ENCODE measurements at regions not wholly inside any gene's neighbourhood (a gene's known extent, or its start where the extent isn't known, plus 50 kb on each side); places are given as distances from the start of the nearest gene placed in this dataset.
"Not testable (repeated sequence)": the region's sequence is repeated elsewhere in the genome, so short reads cannot be mapped to it uniquely, and the experiment has no call there.

DNA sequence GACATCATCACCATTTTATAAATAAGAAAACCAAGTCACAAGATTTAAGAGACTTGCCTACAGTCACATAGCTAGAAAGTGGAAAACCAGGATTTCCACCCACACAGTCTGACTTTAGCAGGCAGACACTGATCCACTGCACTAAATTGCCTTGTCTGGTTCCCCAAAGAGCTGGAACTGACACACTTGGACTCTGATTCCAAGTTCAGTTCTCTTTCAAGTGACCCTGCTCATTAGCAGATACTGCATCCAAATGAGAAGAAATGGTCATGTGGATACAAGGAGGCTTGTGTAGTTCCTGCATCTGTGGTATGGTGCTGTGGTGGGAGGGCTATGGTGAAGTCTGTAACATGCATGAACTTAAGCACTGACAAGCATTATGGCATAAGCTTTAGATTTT lies 180.1 kb upstream of the MKLN1 start:
- Mint-ChIP-seq H3K9me3 (no peaks in the 10 kb centered on the region), H3K4me1 (ENCODE audit: low read depth in 2 of 2) (no peaks in the 10 kb centered on the region), H3K27ac (no peak overlapping the region)

DNA sequence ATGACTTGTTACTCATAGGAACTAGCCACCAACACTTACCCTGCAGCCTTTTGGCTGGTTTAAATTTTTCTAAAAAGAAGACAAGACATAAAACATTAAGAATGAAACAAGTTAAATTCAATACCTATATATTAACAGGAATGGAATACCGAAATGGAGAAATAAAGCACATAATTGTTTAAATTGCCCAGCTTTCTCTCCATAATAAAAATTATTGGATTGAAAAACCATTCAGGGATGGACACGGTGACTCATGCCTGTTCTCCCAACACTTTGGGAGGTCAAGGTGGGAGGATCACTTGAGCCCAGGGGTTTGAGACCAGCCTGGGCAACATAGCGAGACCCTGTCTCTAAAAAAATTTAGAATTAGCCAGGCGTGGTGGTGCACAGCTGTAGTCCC lies 179.4 kb upstream of the MKLN1 start:
- ATAC-seq (replicated peaks) (no peak), DNase-seq (no peak)
- Mint-ChIP-seq H3K9me3 (no peaks in the 10 kb centered on the region), H3K36me3 (ENCODE audit: insufficient read depth) (no peaks in the 10 kb centered on the region), H3K27ac (no peak overlapping the region), H3K4me3 (no peak overlapping the region), H3K27me3 (no peaks in the 10 kb centered on the region), H3K4me1 (ENCODE audit: low read depth in 2 of 2) (no peaks in the 10 kb centered on the region)

More for the DNA sequence above, 180.1 kb upstream of the MKLN1 start:
- Mint-ChIP-seq H3K4me3 (no peak overlapping the region), H3K27me3 (no peaks in the 10 kb centered on the region), H3K36me3 (ENCODE audit: insufficient read depth) (no peaks in the 10 kb centered on the region)
- ATAC-seq (replicated peaks) (no peak), DNase-seq (no peak)

DNA sequence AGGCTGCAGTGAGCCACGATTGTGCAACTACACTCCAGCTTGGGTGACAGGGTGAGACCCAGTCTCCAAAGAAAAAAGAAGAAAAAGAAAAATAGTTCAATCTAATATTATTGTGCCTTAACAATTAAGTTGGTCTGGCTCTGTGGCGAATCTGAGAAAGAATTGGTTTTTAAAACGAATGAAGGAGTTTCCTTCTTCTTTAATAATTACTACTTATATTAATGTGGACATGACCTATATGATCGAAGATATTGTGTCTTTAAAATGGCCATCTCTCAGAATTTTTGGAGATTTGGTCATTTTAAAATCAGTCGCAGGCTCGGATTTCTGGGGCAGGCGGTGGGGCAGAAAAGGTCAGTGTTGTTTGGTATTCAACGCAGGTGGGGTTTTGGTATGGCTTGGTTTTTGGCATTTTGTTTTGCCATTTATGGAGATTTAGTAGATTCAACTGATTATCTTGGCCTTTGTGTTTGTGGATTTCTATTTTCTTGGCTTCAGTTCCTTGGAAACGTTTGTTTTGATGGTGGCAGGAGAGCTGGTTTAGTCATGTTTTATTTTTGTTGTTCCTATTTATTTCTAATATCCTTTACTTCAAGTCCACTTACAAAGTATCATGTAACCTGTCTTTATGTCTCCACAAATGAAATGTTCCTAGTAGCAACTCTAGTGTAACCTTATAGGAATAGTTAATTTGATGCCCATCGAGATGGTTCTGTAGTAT lies 178.8 kb upstream of the MKLN1 start:
- H3K36me3 Mint-ChIP-seq (ENCODE audit: insufficient read depth): no peaks in the 10 kb centered on the region
- no peak overlapping the region for H3K4me3 Mint-ChIP-seq
- DNase-seq (no peak), ATAC-seq (replicated peaks) (no peak)
- H3K27me3 Mint-ChIP-seq: no peaks in the 10 kb centered on the region
- no peak overlapping the region for H3K27ac Mint-ChIP-seq
- no peaks in the 10 kb centered on the region for H3K4me1 Mint-ChIP-seq (ENCODE audit: low read depth in 2 of 2)
- no peaks in the 10 kb centered on the region for H3K9me3 Mint-ChIP-seq

DNA sequence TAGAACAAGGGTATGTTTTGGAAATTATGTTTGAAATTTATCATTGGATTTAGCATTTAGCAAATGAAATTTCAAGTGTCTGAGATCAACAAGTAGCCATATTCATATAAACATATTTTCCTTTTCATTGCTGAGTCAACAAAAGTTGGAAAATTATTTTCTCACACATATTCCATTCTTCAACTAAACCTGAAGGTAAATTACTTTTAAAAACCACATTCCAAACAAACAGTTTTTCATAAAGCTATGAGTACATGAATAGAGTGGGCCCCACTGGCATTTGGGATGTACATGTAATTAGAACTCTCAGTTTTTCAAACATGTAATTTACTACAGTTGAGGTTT lies 178.3 kb upstream of the MKLN1 start:
- ATAC-seq (replicated peaks): no peak
- no peaks in the 10 kb centered on the region for H3K4me1 Mint-ChIP-seq (ENCODE audit: low read depth in 2 of 2)
- H3K27me3 Mint-ChIP-seq: no peaks in the 10 kb centered on the region
- no peak overlapping the region for H3K4me3 Mint-ChIP-seq
- no peaks in the 10 kb centered on the region for H3K9me3 Mint-ChIP-seq
- no peak for DNase-seq
- no peak overlapping the region for H3K27ac Mint-ChIP-seq
- H3K36me3 Mint-ChIP-seq (ENCODE audit: insufficient read depth): no peaks in the 10 kb centered on the region

DNA sequence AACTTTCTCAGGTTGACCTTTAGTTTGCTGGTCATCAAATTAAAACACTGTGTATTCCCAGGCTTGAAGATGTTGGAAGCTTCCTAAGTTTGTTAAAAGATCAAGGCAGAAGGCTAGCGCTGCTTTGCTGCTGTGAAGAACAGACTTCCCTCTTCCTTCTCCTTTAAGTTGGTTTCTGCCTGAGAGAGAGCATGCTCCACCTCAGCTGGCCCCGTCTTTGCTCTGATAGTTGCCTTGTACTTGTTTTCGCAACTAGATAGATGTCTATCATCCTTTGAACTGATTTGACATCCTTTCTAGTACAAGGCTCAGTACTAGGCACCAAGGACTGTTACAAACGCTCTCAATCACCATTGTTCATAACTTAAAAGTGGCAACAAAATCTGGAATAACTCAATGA lies 177.8 kb upstream of the MKLN1 start:
- ATAC-seq (replicated peaks) (no peak), DNase-seq (no peak)
- no peaks in the 10 kb centered on the region for H3K27me3 Mint-ChIP-seq
- no peak overlapping the region for H3K4me3 Mint-ChIP-seq
- H3K27ac Mint-ChIP-seq: no peak overlapping the region
- no peaks in the 10 kb centered on the region for H3K36me3 Mint-ChIP-seq (ENCODE audit: insufficient read depth)
- no peaks in the 10 kb centered on the region for H3K9me3 Mint-ChIP-seq
- H3K4me1 Mint-ChIP-seq (ENCODE audit: low read depth in 2 of 2): no peaks in the 10 kb centered on the region

DNA sequence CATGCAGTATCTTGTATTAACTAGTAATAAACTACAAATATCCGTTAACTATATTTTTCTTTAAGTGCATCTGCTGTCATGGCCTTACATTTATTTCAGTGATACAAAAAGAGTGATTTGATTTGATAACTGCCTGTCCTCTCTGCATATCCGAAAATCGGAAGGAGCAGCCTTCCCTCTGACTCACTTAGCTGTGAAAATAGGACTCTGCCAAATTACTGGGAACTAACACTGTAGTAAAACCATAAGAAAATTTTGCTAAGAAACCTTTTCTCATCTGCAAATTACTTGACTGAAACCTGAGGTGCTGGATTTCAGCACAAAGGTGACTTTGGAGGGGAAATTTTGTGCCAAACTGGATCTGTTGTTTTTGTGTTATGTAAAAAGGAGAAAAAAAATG lies 176.6 kb upstream of the MKLN1 start:
- no peaks in the 10 kb centered on the region for H3K4me1 Mint-ChIP-seq (ENCODE audit: low read depth in 2 of 2)
- H3K27ac Mint-ChIP-seq: no peak overlapping the region
- H3K36me3 Mint-ChIP-seq (ENCODE audit: insufficient read depth): no peaks in the 10 kb centered on the region
- H3K27me3 Mint-ChIP-seq: no peaks in the 10 kb centered on the region
- H3K9me3 Mint-ChIP-seq: no peaks in the 10 kb centered on the region
- ATAC-seq (replicated peaks): no peak
- no peak for DNase-seq
- no peak overlapping the region for H3K4me3 Mint-ChIP-seq

DNA sequence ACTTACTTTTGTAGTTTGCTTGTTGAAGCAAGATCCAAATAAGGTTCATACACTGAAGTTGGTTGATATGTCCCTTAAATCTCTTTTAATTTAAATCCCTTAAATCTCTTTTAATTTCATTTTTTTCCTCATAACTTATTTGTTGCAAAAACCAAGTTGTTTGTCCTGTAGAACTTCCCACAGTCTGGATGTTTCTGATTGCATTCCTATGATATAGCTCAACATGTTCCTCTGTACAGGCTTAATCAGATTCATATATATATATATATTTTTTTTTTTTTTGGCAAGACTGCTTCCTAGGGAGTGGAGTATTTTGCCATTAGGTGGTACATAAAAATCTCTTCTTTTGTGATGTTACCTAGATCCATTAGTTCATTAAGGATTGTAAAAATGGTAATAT lies 174.9 kb upstream of the MKLN1 start:
- Mint-ChIP-seq H3K27ac (no peak overlapping the region), H3K4me1 (ENCODE audit: low read depth in 2 of 2) (no peaks in the 10 kb centered on the region), H3K9me3 (no peaks in the 10 kb centered on the region), H3K36me3 (ENCODE audit: insufficient read depth) (no peaks in the 10 kb centered on the region), H3K27me3 (no peaks in the 10 kb centered on the region), H3K4me3 (no peak overlapping the region)
- DNase-seq (no peak), ATAC-seq (replicated peaks) (no peak)

DNA sequence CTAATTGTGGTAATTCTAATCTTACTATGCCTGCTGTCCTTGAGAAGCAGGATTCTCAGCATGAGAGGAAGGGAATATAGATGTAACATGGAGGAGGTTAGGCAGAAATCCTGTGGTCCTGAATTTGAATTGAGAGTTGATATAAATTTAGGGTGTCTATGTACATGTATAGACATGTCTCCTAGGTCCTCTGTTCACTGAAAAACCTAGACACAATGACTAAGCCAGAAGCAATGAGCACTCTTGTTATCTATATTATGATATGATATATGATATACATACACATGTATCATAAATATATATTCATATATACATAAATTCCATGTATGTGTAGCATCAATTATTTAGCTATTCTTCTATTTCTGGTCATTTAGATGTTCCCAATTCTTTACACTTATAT lies 173.3 kb upstream of the MKLN1 start:
- ATAC-seq (replicated peaks): no peak
- Mint-ChIP-seq H3K9me3 (no peaks in the 10 kb centered on the region), H3K27me3 (peaks cover 0 to 2% of the 10 kb centered on the region in 2 donors), H3K4me3 (no peak overlapping the region), H3K4me1 (ENCODE audit: low read depth in 2 of 2) (no peaks in the 10 kb centered on the region), H3K36me3 (ENCODE audit: insufficient read depth) (no peaks in the 10 kb centered on the region), H3K27ac (no peak overlapping the region)
- no peak for DNase-seq

DNA sequence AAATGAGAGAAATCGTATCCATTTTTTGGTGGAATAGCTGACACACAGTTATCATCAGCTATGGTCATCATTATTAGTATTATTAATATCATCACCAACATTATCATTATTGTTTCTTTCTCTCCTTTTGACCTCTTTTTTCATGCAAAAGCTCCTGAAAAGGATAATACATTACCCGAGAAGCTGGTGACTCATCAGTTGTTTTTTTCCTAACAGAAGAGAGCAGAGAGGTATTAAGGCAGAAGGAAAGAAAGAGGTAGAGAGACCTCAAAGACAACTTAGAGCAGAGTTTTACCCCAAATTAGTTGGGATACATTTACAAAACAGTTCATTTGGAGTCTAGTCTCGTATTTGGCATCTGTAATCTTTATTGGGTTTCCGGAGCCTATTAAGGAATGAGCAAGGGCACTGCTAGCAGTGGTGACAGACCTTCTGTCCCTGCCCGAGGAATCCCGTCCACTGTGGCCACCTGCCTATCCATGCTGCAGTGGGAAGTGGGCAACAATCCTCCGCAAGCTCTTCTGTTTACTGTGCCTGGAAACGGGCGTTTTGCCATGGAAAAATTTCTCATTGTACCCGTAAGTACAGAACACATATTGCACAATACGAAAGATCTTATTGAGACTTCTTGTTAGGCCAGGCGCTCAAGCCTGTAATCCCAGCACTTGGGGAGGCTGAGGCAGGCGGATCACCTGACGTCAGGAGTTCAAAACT lies 170.0 kb upstream of the MKLN1 start:
- no peaks in the 10 kb centered on the region for H3K4me1 Mint-ChIP-seq (ENCODE audit: low read depth in 2 of 2)
- H3K36me3 Mint-ChIP-seq (ENCODE audit: insufficient read depth): no peaks in the 10 kb centered on the region
- no peak overlapping the region for H3K27ac Mint-ChIP-seq
- peaks cover 0 to 6% of the 10 kb centered on the region in 2 donors for H3K27me3 Mint-ChIP-seq
- H3K4me3 Mint-ChIP-seq: no peak overlapping the region
- DNase-seq (no peak), ATAC-seq (replicated peaks) (no peak)
- H3K9me3 Mint-ChIP-seq: no peaks in the 10 kb centered on the region

DNA sequence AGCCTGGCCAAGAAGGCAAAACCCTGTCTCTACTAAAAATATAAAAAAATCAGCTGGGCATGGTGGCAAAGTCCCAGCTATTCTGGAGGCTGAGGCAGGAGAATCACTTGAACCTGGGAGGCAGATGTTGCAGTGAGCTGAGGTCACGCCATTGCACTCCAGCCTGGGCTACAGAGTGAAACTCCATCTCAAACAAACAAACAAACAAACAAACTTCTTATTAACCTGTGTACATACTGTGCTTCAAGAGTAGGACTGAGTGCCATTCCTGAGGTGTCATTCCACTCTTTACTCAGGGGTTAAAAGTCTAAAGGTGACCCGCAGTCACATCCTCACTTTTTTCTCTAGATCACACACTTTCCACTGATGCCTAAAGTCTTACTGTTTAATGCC lies 169.4 kb upstream of the MKLN1 start:
- H3K27ac Mint-ChIP-seq; H3K36me3 Mint-ChIP-seq (ENCODE audit: insufficient read depth); H3K4me1 Mint-ChIP-seq (ENCODE audit: low read depth in 2 of 2); H3K9me3 Mint-ChIP-seq; H3K4me3 Mint-ChIP-seq; ATAC-seq (replicated peaks); DNase-seq; H3K27me3 Mint-ChIP-seq: not testable (repeated sequence)

DNA sequence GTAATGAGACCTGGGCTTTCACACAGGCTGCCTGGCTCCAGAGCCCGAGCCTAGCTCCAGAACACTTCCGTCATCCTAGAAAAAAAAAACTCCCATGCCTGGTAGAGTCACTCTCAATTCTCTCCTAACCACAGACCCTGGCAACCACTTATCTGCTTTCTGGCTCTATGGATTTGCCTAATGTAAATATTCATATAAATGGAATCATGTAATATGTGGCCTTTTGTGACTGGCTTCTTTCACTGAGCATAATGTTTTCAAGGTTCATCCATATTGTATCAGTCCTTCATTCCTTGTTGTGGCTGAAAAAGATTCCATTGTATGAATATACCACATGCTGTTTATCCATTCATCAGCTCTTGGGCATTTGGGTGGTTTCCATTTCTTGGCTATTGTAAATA lies 167.7 kb upstream of the MKLN1 start:
- ATAC-seq (replicated peaks) (no peak), DNase-seq (no peak)
- Mint-ChIP-seq H3K27ac (no peak overlapping the region), H3K9me3 (no peaks in the 10 kb centered on the region), H3K36me3 (ENCODE audit: insufficient read depth) (no peaks in the 10 kb centered on the region), H3K4me3 (no peak overlapping the region), H3K27me3 (peaks cover 0 to 6% of the 10 kb centered on the region in 2 donors), H3K4me1 (ENCODE audit: low read depth in 2 of 2) (no peaks in the 10 kb centered on the region)

DNA sequence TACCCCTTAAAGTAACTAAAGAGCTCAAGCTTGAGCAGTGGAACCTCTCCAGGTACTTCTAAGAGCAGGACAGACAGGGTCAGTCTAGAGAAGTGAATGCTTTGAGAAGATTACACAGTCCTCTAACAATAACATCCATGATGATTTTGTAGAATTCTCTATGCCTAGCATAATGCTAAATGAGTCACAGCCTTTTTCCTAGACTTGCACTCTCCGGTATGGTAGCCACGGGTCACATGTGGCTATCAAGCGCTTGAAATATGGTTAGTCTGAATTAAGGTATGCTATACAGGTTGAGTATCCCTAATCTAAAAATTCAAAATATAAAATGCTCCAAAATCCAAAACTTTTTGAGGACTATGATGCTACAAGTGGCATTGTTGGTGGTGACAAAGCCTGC lies 166.6 kb upstream of the MKLN1 start:
- ATAC-seq (replicated peaks) (no peak), DNase-seq (no peak)
- no peak overlapping the region for H3K4me3 Mint-ChIP-seq
- no peak overlapping the region for H3K27ac Mint-ChIP-seq
- no peaks in the 10 kb centered on the region for H3K4me1 Mint-ChIP-seq (ENCODE audit: low read depth in 2 of 2)
- no peaks in the 10 kb centered on the region for H3K9me3 Mint-ChIP-seq
- H3K27me3 Mint-ChIP-seq: peaks cover 0 to 6% of the 10 kb centered on the region in 2 donors
- H3K36me3 Mint-ChIP-seq (ENCODE audit: insufficient read depth): no peaks in the 10 kb centered on the region

DNA sequence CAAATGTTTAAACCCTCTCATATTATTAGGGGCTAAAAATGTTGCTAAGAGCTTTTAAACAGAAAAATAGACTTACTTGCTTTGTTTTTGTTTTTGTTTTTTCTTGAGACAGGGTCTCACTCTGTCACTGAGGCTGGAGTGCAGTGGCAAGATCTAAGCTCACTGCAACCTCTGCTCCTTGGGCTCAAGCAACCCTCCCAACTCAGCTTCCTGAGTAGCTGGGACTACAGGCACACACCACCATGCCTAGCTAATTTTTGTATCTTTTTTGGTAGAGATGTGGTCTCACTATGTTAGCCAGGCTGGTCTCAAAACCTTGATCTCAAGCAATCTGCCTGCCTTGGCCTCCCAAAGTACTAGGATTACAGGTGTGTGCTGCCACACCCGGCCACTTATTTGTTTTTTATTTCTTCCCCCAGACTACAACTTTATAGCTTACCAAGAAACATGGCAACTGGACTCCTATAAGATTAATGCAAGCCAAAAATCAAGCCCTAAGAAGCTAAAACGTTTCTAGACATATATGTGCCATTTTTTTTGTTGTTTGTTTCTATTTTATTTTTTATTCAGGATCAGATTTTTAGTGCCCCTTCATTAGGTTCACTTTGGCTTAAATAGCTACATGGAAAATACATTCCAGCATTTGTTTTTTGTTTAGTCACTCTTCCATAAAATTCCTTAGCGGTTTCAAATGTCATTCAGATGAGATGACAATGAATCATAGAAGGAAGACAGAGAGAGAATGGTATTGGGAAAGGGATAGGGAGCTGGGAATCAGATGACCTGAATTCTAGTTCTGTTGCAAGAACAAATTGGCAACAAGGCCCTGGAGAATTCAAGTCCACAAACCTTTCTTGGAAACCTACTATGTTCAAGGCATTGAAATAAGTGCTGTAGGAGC lies 163.4 kb upstream of the MKLN1 start:
- H3K4me1 Mint-ChIP-seq (ENCODE audit: low read depth in 2 of 2): no peaks in the 10 kb centered on the region
- no peak overlapping the region for H3K27ac Mint-ChIP-seq
- no peak for DNase-seq
- H3K9me3 Mint-ChIP-seq: no peaks in the 10 kb centered on the region
- H3K27me3 Mint-ChIP-seq: peaks cover 0 to 4% of the 10 kb centered on the region in 2 donors
- no peak for ATAC-seq (replicated peaks)
- no peaks in the 10 kb centered on the region for H3K36me3 Mint-ChIP-seq (ENCODE audit: insufficient read depth)
- no peak overlapping the region for H3K4me3 Mint-ChIP-seq

DNA sequence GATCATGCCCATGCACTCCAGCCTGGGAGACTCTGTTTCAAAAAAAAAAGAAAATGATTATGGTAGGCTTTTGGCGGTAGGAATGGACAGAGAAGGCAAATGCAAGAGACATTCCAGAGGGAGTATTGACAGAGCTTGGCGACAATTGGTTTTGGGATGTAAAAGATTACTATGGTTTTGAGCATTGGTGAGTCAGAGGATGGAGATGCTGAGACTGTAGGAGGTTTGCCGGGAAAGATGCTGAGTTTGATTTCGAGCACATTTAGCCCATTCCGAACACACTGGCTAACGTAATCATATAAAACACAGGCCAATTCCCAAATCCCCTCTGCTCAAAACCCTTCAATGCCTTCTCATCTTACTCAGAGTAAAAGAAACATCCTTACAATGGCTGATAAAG lies 161.6 kb upstream of the MKLN1 start:
- Mint-ChIP-seq H3K36me3 (ENCODE audit: insufficient read depth) (no peaks in the 10 kb centered on the region), H3K27ac (no peak overlapping the region), H3K4me3 (no peak overlapping the region), H3K27me3 (peaks cover under 1 to 5% of the 10 kb centered on the region in 2 donors), H3K4me1 (ENCODE audit: low read depth in 2 of 2) (peaks cover 0 to 2% of the 10 kb centered on the region in 2 donors), H3K9me3 (no peaks in the 10 kb centered on the region)
- DNase-seq: no peak
- no peak for ATAC-seq (replicated peaks)
